Islet precursor cell (in vitro differentiated cells): ENCODE measurements at regions not wholly inside any gene's neighbourhood (a gene's known extent, or its start where the extent isn't known, plus 50 kb on each side); places are given as distances from the start of the nearest gene placed in this dataset.
"Not testable (repeated sequence)": the region's sequence is repeated elsewhere in the genome, so short reads cannot be mapped to it uniquely, and the experiment has no call there.

Experiments used
- DNase-seq: peaks from one replicate; pipeline ENCODE4 v3.0.0-alpha.2; 2018

DNA sequence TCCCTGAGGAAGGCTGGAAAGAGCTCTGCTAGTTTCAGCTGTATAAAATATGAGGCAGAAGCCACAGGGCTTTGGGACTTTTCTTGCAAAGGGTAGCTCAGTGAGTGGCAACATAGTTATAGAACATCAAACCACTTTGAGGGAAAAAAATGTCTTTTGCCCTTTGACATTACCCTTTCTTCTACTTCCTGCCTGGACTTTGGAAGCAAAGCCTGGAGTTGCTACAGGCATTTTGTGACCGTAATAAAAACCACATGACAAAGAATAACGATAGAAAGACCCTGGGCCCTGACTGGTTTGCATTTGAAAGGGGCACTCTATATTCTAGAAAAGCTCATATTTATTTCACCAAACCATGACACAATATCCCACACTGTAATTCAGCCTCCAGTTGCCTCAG, 440.9 kb downstream of the DIRAS2 start:
- no peak for DNase-seq

DNA sequence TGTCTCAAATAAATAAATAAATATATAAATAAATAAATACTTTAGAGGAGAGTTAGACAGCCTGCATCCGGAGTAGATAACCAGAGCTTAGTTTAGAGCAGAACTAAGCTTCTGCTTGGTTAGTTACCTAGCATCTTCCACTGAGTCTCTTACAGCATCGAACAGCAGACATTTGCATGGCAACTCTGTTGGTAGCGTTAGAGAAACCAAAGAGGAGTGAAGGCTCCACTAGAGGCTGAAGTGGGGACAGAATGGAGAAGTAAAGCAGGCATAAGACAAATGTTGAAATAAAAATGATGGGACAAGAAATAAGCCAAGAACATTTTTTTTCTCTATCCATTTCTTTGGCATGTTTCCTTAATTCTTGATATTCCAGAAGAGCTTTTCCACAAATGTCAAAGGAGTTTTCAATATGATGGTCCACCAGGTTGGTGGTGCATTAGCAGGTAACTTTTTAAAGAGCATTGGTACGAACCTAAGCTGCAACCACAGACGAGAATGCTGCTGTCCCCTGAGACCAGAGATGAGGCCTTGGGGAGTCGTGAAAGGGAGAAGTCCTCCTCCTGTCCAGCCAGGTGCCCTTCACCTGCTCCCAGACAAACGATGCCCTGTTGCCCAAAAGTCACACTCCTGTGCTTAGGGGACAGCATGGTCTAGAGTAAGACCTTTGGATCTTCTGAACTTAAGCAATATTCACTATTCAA, 438.3 kb downstream of the DIRAS2 start:
- no peak for DNase-seq

DNA sequence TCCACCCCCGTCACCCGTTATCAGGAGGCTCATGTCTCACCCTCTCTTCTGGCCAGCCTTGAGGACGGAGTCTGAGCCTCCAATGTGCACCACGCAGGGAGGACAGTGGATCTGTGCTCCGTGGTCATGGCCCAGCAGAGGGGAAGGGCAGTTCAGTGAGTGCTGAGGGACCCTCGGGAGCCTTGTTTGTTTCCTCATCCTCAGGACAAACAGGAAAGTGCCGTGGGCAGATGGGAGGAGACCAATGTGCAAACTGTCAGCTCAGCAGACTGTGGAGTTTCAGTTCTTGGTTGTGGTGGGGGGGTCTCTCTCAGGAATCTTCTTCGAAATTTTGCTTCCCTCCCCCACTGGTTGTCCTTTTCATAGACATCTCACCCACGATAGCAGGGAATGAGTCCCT, 429.6 kb downstream of the DIRAS2 start:
- not testable (repeated sequence) for DNase-seq

DNA sequence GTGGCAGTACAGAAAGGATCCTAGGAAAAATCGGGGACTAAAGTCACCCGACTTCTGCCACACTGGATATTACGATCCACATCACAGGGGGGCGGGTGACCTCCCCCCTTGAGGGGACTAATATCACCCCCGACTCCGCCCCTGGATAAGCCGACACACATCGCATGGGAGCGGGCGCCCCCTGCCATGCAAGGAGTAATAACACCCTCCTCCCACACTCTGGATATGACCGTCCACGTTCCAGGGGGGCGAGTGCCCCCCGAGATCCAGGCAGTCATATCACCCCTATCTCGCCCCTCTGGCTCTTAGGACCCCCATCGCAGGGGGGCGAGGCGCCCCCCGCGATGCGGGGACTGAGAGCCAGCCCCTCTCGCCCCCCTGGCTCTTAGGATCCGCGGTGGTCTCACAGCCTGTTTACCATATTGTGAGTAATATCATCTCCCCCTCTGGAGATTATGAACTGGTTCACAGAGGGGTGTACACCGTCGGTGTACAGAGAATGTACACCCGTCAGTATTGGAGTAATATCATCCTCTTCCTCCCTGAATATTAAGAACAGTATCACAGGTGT, 423.0 kb downstream of the DIRAS2 start:
- DNase-seq: peak; percentile 59

DNA sequence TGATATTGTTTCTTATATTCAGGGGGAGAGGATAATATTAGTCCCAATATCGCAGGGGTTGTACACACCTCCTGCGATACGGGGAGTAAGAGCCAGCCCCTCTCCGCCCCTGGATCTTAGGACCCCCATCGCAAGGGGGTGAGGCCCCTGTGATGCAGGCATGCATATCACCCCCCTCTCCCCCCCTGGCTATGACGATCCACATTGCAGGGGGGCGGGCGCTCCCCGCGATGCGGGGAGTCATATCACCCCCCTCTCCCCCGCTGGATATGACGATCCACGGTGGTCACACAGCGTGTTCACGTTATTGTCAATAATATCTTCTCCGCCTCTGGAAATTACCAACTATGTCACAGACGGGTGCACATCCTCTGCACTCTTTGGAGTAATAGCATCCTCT, 420.7 kb downstream of the DIRAS2 start:
- DNase-seq: not testable (repeated sequence)

DNA sequence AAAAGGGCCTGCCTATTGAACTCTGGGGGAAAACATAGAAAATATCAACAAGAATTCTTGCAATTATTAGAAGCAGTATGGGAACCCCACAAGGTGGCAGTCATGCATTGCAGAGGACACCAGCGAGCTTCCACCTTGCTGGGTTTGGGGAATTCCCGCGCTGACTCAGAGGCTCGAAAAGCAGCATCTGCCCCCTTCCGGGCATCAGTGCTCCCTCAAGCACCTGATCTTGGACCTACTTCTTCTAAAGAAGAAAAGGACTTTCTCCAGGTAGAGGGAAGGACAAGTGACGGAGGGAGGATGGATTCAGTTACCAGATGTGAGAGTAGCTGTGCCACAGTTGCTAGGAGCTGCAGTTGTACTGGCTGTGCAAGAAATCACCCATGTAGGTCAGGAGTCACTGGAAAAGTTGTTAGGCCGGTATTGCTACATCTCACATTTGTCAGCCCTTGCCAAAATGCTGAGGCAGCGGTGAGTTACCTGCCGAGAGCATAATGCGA, 415.7 kb downstream of the DIRAS2 start:
- peak; percentile 71 for DNase-seq

DNA sequence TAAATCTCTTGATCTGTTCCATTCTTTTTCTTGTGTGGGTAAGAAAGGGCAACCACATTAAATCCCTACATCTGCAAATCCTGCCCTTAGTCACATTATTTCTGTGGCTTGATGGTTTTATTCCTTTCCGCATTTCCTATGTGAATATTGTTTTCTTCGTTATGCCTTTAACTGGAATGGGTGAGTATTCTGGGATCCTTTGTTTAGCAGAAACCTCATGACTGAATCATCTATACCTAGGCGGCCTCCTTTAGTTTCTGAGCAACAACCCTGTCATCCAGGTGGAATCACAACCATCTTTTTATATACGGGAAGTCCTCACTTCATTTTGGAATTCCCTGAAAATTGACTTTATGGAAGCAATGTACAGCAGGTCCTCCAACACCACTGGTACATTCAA, 409.5 kb downstream of the DIRAS2 start:
- DNase-seq: not testable (repeated sequence)

DNA sequence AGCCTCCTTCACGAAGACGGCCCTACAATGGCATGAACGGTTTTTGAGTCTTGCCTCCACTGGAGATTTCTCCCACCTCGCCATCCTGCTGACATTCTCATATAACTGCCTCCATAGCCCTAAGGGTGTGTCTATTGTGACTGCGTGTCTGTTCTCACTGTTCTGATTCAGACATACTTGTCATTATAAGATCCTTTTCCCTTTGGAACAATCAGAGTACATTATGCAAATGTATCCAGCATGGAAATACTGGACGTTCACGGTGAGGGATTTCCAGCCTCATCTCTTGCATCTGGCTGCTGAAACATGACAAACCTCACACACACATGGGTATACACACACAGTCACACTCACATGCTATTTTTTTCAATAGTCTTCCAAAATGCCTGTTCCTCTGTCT, 402.1 kb downstream of the DIRAS2 start:
- no peak for DNase-seq

DNA sequence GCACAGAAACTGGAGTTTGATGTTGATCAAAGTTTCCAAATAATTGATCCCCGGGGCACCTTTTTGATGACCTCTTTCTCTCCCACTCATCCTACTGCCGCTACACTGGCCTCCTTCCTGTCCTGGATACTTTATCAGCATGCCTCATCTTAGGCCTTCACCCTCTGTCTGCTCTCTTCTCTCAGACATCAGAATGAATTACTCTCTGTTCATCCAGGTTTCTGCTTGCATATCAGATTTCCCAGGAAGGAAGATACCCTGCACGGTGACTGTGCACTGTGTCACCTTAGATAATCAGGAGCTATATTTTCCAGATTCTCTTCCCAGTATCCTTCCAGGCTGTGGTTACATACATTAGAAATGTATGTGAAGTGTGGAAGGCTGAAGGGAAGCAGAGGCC, 397.0 kb downstream of the DIRAS2 start:
- DNase-seq: peak; percentile 57

DNA sequence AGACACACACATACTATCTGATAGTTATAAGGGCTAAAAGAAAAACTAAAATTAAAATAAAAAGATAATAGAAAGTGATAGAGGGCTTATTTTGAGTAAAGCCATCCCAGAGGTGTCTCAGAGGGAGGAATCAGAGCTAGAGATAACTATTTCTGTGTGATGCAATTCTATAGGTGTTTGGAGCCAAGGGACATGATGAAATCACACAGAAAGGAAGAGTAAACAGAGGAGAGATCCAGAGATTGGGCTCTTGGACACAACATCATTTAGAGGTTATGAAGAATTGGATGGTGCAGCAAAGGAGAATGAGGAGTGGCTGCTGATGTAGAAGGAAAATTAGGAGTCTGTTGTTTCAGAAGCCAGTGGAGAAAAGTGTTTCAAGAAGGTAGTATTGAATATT, 393.5 kb downstream of the DIRAS2 start:
- no peak for DNase-seq

DNA sequence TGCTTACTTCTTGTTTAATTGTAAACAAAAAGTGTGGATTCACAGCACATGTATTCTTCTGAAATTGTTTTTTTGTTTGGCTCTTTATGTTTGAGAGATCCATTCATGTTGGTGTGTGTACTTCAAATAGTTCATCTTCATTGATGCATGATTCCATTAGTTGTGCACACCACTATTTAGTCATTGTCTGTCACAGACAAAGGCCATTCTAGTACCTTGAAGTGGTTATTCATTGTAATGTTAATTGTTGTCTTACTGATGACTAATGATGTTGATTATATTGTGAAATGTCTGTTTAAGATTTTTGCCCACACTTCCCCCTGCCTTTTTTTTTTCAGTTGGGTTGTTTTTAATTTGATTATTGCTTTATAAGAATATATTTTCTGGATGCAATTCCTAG, 391.3 kb downstream of the DIRAS2 start:
- DNase-seq: no peak

DNA sequence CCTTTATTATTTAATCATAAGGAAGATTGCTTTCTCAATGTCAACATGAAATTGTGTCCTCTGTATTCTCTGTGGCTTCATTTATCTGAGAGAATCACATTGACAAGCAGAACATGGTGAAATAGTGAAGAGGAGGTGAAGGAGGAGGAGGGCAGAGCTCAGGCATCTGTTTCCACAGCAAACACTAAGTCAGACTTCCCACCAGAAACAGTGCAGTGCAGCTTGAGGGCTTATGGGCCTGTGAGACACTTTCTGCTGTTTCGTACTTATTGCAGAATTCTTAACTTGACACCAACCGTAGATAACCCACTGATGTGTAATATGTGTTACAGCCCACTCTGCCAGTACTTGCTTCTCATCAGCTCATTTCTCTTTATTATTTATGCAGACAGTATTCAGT, 386.3 kb downstream of the DIRAS2 start:
- DNase-seq: no peak

DNA sequence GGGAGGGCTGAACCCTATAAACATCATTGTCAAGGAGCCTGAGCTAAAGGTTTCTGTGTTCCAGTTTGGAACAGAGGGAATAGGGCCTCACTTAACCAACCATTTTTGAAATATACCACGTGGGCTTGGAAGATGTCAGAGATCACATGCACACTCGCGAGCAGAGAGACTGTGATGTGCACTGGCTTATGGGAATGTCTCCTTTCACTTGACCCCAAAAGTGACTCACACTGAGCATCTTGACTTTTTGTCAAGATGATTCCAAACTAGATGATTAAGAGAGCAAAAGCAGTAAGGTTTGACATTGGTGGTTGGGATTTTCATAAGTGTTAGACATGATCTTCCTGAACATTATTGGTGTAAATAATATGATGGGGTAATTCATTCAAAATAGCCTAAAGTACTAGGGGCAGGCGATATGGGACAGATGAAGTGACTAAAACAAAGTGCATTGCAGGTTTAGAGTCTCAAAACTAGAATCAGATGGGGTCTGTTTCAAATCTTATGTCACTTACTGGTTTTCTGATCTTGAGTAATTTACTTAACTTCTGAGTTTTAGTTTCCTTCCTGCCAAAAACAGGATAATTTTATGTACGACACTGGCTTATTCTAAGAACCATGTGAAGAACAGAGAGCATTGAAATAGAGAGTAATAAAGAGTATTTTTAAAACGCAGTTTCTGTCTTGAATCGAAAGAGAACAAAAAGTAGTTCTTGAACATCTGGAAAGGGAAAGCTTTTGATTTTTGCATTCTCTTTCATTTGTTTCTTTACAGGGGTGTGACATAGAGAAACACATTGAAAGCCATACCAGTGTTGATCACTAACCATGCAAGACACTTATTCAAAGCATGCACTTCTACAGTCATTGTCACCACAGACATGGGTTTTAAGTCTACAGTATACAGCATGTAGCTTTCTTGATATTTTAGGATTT, 383.0 kb downstream of the DIRAS2 start:
- DNase-seq: no peak

DNA sequence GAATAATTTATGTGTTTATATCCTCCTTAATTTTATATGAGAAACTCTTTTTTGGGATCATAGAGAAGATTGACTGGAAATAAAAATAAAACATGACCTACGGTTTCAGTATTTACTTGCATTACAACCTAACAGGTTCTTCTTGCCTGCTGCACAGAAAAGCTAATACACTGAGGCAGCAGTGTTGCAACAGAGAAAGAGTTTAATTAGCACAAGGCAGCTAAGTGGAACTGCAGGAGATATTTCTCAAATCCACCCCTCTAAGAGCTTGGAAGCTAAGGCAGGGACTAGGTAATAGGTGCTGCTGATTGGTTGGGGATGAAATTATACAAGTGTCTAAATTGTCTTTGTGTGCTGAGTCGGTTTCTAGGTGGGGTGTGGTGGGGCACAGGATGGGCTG, 380.9 kb downstream of the DIRAS2 start:
- DNase-seq: no peak

DNA sequence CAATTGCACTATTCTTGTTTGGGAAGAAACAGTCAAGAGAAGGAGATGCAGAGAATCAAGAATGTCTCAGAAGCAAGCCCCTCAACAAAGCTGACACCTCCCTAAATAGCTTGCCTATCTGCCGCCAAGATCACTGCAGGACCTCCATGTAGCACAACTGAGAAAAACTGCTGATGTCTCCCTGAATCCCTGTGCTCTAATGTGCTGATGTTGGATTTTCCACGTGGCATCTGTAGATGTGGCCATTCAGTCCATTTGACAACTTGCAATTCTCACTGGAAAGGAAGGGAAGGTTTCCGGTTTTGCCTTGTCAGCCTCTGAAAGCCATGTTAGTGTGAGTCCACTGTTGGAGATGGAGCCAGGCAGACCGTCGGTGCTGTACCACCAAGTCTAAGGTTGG, 374.0 kb downstream of the DIRAS2 start:
- DNase-seq: no peak

DNA sequence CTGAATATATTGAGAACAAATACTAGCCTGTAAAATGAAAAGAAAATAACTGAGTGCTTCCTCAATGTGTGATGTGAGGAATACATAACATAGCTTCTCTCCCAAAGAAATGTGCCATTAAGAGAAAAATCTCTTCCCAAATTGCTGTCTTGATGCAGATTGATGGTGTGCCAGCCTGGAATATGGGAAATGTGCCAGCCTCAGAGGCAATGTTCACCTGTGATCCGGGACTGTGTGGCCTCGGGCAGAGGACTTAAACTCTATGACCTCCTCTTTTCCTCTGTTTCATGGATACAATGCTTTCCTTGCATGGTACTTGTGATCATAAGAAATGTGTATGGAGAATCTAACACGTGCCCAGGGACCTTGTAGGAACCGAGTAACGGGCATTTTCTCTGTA, 370.9 kb downstream of the DIRAS2 start:
- DNase-seq: no peak

DNA sequence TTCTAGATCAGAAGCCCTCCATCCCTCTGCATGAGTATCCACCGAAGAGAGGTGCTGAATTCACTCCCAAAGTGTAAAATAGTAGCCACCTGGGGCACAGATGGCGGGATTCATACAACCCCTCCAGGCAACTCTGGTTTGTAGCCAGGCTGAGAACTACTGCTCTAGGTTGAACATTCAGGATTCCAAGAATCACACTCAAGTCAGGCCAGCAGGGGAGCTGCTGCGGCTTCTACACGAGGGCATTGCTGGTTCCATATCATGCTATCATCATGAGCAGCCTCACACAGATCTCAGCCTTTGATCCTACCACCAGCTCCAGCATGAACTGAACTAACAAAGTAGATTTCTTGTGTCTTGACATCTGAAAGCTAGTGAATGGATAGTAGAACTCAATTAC, 367.9 kb downstream of the DIRAS2 start:
- DNase-seq: peak; percentile 59

DNA sequence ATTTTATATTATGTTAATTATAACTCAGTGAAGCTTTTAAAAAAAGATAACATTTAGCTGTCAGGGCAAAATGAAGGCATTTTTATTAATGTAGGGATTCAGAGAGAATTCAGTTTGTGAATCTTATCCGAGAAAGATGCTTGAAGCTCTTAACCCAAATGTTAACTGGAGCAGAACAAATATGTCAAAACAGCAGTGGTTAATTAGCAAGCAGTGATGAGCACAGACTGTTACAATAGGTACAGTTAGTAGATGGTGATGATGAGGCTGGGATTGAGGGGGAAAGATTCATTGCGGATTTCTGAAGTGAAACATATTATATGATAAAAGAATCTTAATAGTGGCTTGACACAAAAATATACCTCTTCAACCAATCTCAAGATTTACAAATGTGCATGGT, 356.7 kb downstream of the DIRAS2 start:
- DNase-seq: no peak

DNA sequence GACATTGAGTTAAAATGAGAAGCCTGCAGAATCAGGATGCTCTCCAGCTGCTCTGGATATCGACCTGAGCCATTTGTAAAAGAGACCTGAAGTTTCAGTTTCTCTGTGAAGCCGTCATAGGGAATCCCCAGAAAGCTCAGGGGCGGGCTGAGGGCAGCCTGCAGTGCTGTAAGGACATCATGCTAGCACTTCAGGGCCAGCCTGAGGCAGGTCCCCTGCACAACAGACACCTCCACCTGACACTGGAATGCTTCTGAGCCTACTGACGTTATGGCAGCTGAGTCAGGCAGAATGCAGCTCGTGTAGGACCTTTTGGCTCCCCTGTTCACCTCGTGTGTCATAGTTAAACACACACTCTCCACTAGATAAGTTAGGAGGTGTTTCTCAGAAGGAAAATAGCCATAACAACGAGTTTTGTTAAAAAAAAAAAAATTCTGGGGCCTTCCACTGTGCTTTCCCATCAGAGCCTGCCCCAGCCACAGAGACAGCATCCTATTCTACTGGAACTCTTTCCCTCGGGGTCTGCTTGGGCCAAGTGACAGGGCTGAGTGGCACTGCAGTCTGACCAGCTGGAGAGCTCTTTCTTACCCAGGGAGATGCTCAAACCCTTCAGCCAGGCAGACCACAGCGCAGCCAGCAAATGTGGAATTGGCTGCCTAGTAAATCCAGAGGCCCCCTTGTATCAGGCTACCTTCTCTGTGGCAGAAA, 354.9 kb downstream of the DIRAS2 start:
- peak; percentile 75 for DNase-seq

DNA sequence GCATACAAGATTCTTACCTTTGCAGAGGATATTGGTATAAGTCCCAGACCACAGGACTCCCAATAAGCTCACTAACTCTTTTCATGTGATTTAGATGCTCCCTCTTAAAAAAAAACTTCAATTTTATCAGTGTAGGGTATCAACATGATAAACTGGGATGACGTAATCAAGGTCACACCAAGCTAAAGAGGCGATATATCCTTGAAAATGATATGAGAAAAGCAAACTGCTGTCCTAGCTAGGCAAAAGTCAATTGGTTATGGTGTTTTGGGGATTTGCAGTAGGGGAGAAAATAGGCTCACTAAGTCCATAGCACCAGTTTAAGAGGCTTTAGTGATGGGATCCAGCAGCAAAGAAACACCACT, 354.4 kb downstream of the DIRAS2 start:
- DNase-seq: no peak

DNA sequence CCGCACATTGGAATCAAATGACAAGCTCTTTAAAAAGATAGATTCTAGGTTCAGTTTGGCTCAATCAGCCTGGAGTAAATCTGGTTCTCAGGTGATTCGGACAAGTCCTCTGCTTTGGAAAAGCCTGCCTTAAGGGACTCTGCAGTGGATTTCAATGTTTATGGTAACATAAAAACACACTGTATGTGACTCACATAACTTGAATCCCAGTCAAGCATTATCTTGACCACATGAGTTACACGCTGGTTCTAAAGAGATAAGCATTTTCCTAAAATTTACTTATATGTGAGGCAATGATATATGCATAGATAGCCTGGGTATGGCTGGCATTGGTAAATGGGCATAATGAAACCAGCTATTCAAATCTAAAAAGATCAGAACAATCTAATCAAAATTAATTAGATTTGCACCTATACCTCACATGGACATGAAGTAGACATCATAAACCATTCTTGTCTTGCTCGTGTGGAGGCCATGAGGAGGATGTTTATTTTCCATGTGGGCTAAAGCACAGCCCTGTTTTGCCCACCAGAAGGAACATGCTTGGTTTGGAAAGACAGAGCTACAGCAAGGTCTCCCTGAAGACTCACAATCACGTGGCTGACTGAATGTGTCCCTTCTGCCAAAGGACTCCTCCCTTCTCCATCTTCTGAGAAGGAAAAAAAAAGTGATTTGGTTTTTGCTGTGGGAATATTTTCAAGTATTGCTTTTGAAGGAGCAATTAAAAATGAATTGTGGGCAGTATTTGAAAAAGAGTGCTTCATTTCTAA, 351.7 kb downstream of the DIRAS2 start:
- no peak for DNase-seq

DNA sequence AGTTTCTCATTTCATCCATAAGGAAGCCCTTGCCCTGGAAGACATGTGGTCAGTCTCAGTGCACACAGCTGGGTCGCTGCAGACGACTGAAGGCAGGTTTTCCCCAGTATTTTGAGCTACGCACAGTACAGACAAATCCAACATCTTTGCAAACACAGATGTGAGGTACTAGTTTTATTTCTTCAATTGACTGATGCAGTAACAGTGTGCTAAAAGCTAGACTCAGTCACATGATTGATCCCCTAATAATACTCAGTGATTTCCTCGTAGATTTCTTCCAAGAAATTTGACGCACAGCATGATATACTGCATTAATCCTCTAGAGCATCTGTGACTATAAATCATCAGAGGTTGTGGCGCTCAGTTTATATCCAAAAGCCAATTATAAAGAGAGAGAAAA, 346.1 kb downstream of the DIRAS2 start:
- DNase-seq: no peak
